OCI-LY1 (cell line): ENCODE measurements at regions not wholly inside any gene's neighbourhood (a gene's known extent, or its start where the extent isn't known, plus 50 kb on each side); places are given as distances from the start of the nearest gene placed in this dataset.

ENCODE experiments used
- CTCF ChIP-seq: fragments of 200-600 bp; sonication (generic), shearing (Covaris generic); IDR thresholded peaks from 2 replicates; pipeline ENCODE4 v1.5.1; 2017; ENCODE audit warnings: mild to moderate bottlenecking, antibody characterized with exemption, low read length, moderate library complexity, mixed read lengths
- EZH2 ChIP-seq: fragments of 200-600 bp; sonication (generic), shearing (Covaris generic); IDR thresholded peaks from 2 replicates; pipeline ENCODE4 v1.8.0; 2017; ENCODE audit warnings: borderline replicate concordance, mixed run types, mild to moderate bottlenecking, antibody characterized with exemption, low read length, moderate library complexity, mixed read lengths

- TF ChIP-seq CTCF (peak; percentile 33; the same call in 1 of the 2 replicates), EZH2 (no peak)
Measured at GRCh38 chr10:23516530-23516929, 77.7 kb downstream of the OTUD1 start.
